LNCaP clone FGC (cell line): ENCODE measurements at regions not wholly inside any gene's neighbourhood (a gene's known extent, or its start where the extent isn't known, plus 50 kb on each side); places are given as distances from the start of the nearest gene placed in this dataset.

Experiments
- DNase-seq: peaks from one replicate; pipeline ENCODE4 v3.0.0-alpha.2; 2011; ENCODE audit warnings: low read depth
- H3K4me3 ChIP-seq: 2 replicates; pipeline ENCODE4 v1.5.1; 2011; ENCODE audit warnings: mild to moderate bottlenecking, low read depth, low read length, control low read depth
- TF ChIP-seq, protein P1 (sequence below): IDR thresholded peaks from 2 replicates; pipeline ENCODE4 v1.5.1; 2012; ENCODE audit warnings: mild to moderate bottlenecking; ENCODE audit not compliant: control insufficient read depth, insufficient read depth; ENCODE audit errors: extremely low read depth

DNA sequence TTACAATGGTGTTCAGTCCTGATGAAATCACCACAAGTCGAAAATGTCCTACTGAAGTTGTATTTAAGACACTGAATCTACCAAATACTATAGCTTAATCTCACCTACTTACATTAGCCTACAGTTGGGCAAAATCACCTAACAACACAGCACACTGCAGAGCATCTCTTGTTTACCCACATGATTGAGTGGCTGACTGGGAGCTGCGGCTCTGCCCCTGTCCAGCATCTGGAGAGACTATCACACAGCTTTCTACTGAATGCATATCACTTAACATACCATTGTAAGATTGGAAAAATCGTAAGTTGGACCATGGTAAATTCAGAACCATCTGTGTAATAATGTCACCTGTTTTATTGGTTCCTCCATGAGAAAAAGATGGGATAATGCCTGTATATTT, 1083.2 kb upstream of the PCDH7 start:
- no peak for DNase-seq
- no peak overlapping the region for H3K4me3 ChIP-seq
- TF ChIP-seq, protein P1, sequence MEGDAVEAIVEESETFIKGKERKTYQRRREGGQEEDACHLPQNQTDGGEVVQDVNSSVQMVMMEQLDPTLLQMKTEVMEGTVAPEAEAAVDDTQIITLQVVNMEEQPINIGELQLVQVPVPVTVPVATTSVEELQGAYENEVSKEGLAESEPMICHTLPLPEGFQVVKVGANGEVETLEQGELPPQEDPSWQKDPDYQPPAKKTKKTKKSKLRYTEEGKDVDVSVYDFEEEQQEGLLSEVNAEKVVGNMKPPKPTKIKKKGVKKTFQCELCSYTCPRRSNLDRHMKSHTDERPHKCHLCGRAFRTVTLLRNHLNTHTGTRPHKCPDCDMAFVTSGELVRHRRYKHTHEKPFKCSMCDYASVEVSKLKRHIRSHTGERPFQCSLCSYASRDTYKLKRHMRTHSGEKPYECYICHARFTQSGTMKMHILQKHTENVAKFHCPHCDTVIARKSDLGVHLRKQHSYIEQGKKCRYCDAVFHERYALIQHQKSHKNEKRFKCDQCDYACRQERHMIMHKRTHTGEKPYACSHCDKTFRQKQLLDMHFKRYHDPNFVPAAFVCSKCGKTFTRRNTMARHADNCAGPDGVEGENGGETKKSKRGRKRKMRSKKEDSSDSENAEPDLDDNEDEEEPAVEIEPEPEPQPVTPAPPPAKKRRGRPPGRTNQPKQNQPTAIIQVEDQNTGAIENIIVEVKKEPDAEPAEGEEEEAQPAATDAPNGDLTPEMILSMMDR, result no peak

- no peak for DNase-seq
- TF ChIP-seq, protein P1, result no peak
- no peak overlapping the region for H3K4me3 ChIP-seq
Measured at GRCh38 chr4:29653221-29653620, 1066.9 kb upstream of the PCDH7 start.

- DNase-seq, result no peak
- H3K4me3 ChIP-seq, result no peak overlapping the region
- TF ChIP-seq, protein P1, result no peak
Measured at GRCh38 chr4:29680644-29681043, 1039.5 kb upstream of the PCDH7 start.

DNA sequence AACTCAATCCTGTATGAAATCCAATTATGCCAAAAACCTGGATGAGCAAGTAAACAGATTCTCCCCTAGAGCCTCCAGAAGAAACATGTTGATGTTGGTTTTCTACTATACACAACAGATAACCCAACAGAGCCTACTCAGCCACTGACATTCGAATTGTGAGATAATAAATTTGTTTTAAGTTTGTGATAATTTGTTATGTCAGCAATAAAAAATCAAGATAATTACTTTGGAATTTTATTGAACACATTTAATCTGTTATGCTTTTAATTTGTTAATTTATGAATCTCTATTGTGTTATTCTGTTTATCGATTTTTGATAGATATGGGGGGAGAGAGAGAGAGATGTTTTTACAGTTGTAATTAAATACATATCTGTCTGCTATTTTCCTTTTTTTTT, 1016.1 kb upstream of the PCDH7 start:
- TF ChIP-seq, protein P1, result no peak
- no peak overlapping the region for H3K4me3 ChIP-seq
- no peak for DNase-seq

DNA sequence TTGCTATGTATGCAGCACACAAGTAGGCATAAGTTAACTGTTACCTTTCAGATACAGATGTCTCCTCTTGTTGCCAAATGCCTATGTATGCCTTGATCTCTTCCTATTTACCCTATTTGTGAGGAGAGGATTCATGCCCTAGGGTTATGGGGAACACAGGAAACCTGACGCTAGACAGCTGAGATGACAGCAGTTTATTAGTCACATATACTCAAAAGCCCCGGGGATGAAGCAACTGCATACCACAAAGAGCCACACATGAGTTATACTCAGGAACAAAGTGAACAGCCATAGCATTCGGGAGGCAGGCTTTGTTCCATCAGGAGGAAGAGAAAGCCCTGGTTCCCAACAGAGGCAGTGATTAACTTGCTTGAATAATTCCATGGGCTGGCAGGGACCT, 1011.7 kb upstream of the PCDH7 start:
- DNase-seq, result no peak
- TF ChIP-seq, protein P1, result no peak
- no peak overlapping the region for H3K4me3 ChIP-seq

DNA sequence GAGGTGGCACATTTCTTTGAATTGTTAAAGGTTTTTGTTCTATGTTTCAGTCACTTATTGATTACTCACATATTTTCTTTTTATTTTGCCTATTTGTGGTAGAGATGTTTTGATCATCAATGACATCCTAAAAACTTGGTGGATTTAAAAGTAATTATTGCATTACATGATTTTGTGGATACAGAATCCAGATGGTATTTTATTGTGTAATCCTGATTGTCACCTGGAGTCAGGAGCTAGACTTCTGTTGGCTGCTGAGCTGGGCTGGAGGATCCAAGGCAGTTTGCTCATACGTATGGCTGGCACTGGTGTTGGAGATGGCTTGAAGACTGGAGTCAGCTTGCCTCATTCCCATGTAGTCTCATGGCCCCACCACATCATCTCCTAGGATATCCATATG, 1009.6 kb upstream of the PCDH7 start:
- TF ChIP-seq, protein P1, result no peak
- no peak overlapping the region for H3K4me3 ChIP-seq
- no peak for DNase-seq

DNA sequence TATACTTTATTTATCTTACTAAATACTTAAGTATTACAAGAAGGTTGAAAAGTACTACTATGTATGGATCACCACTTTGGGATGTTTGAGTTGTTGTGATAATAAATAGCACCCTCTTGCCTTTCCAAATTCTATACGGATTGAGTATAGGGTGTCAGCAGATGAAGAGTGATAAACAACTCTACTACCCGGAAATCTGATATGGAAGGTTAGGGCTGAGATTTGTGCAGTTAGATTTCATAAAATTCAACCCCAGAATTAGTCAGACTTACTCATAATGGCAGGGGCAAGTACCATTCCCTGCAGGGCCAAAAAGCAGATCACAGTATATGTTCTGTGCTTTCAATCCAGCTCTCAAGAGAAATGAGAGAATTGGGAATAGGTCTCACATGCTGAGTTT, 1008.9 kb upstream of the PCDH7 start:
- TF ChIP-seq, protein P1, result no peak
- H3K4me3 ChIP-seq, result no peak overlapping the region
- DNase-seq, result no peak
